Superior temporal gyrus (tissue), 1 donor: ENCODE measurements at regions not wholly inside any gene's neighbourhood (a gene's known extent, or its start where the extent isn't known, plus 50 kb on each side); places are given as distances from the start of the nearest gene placed in this dataset.

Experiments used
- DNase-seq: peaks from one replicate; pipeline ENCODE4 v3.0.0-alpha.2; 2016; ENCODE audit errors: extremely low spot score

DNA sequence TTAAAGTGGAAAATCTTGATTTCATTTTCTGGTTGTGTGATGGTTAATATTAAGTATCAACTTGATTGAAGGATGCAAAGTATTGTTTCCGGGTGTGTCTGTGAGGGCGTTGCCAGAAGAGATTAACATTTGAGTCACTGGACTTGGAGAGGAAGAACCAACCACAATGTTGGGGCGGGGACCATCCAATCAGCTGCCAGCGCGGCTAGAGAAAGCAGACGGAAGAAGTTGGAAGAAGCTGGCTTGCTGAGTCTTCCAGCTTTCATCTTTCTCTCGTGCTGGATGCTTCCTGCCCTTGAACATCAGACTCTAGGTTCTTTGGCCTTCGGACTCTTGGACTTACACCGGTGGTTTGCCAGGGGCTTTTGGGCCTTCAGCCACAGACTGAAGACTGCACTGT is 832.6 kb upstream of the TMPRSS15 start:
- DNase-seq = no peak

DNA sequence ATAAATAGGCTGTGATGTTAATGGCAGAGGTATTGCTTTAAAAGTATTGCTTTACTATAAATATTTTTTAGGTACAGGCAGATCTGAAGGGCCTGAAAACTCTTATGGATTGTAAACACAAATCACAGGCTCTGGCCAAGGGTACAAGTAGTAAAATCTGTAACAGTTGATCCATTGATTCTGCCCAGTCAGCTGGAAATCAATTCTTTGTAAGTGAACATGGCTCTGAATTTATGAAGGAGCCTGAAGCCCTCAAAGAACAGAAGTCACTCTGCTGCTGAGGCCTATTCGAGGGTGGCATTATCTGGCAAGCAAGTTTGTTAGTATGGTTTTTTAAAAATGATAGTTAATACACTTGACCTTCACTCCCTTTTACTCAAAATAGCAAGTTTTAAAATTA is 834.0 kb upstream of the TMPRSS15 start:
- DNase-seq = no peak

DNA sequence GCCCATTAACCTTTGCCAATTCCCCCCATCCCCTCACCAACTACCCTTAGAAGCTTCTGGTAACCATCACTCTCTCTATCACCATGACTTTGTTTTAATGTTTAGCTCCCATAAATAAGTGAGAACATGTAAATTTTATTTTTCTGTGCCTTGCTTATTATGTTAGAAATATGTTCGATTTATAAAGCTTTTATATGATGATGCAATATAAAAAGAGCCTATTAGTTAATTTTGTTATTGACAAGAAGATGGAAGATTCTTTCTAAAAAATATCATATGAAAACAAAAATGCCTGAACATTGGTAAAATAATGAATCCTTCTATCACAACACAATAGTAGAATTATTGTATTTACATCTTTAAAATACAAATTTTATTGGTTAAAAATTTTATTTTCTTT is 836.1 kb upstream of the TMPRSS15 start:
- DNase-seq = no peak

DNA sequence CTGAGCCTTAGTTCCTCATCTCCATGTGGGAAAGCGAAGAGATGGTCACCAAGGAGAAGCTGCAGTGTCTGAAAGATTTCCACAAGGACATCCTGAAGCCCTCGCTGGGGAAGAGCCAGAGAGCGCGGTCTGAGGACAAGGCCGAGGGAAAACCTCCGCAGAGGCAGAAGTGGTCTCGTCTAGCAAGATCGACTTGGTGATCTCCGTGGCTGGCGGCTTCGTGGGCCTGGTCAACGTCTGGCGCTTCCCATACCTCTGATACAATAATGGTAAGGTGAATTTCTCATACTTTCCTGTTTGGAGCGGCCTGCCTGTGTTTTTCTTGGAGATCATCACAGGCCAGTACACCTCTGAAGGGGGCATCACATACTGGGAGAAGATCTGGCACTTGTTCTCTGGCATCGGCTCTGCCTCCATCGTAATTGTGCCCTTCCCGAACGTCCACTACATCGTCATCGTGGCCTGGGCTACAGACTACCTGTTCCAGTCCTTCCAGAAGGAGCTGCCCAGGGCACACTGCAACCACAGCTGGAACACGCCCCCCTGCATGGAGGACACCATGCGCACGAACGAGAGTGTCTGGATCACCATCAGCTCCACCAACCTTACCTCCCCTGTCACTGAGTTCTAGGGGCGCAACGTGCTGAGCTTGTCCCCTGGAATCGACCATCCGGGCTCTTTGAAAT is 841.1 kb upstream of the TMPRSS15 start:
- DNase-seq = no peak

DNA sequence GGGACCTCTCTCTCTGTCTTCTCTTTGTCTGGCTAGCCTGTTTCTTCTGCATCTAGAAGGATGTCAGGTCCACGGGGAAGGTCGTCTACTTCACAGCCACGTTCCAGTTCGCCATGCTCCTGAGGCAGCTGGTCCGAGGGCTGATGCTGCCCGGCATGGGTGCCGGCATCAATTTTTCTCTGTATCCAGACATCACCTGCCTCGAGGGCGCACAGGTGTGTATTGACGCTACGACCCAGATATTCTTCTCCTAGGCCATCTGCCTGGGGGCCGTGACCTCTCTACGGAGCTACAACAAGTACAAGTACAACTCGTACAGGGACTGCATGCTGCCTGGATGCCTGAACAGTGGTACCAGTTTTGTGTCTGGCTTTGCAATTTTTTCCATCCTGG is 841.6 kb upstream of the TMPRSS15 start:
- no peak for DNase-seq

DNA sequence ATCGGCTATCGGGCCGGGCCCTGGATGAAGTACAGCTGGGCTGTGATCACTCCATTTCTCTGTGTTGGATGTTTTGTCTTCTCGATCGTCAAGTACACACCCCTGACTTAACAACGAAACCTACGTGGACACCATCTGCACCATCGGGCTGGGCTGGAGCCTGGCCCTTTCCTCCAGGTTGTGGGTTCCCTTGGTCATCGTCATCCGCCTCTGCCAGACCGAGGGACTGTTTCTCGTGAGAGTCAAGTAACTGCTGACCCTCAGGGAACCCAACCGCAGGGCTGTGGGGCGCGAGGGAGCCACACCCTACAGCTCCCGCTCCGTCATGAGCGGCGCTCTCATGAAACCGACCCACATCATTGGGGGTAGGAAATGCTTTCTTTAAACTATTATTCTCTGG is 842.4 kb upstream of the TMPRSS15 start:
- DNase-seq = no peak

DNA sequence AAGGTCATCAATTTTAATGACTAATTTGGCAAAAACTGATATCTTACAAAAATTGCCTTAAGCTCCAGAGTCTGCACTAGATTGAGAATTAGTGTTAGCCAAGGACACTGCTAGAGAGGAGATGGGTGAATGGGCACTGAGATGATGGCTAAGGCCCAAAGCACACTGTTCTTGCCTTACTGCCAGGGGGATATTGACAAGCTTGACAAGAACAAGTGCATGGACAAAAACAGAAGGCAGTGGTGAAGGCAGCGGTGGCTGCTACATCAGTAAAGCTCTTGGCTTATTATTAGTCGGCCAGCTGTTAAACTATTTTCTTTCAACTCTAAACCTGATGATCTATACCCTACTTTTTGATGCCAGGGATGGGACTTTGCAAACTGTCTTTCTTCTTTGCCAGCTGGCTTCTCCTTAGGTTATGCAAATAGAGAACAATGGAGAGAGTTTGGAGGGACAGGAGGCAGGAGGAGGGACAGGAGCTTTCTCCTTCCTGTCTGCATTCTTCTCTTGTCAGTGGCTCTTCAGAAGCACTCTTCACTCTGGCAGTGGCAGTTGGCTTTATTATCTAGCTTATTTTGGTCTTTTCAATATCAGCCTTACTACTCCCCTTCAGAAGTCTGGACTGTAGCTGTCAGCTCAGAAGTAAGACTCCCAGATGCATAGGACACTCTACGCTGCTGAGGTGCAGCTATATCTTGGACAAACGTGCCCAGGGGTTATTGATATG is 853.5 kb upstream of the TMPRSS15 start:
- no peak for DNase-seq

DNA sequence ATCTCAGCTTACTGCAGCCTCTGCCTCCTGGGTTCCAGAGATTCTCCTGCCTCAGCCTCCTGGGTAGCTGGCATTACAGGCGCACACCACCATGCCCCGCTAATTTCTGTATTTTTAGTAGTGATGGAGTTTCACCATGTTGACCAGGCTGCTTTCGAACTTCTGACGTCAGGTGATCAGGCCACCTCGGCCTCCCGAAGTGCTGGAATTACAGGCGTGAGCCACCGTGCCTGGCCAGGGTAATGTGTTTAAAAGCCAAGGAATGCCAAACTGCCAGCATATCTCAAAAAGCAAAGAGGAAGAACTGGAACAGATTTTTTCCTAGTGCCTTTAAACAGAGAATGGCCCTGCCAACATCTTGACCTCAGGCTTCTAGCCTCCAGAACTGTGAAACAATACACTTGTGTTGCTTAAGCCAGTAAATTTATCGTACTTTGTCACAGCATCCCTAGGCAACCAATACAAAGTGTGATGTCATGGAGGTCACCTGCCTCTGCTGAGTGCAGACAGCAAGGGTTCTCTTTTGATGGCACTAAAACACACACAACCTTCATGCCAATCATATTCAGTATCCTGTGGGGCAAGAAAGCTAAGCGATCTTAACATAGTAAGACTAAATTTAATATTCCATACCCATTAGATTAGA is 858.3 kb upstream of the TMPRSS15 start:
- DNase-seq = no peak

DNA sequence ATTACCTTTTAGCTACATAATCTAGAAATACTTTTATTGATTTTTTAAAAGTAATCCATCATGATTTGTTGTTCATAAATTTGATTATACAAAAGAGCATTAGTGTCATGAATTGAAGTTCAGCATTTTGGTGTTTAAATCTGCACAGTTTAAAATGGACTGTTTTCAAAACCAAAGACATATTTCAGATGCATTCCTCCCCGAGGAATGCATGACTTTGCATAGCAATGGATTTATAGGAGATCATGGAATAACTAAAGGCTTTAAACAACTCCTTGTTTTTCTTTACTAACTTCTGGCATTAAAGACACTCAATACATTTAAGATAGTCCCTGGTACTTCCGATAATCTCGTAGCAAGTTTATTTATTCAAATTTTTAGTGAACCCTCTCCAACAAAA is 863.1 kb upstream of the TMPRSS15 start:
- no peak for DNase-seq

DNA sequence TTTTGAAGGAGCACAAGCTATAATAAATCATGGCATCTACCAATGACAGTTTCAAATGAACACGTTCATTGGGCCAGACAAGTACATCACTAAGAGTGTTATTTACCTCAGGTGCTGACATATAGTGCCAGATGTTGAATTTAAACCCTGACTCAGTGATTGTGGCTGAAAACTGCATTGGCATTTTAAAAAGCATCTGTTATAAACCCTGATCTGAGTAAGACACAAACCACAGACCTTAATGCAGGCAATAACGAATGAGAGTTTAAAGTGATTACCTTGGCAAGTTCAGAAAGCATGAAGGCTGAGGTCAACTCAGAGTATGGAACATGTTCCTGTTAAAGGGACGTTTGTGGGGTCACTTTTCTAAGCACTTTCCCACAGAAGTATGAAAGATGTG is 865.1 kb upstream of the TMPRSS15 start:
- DNase-seq = no peak

DNA sequence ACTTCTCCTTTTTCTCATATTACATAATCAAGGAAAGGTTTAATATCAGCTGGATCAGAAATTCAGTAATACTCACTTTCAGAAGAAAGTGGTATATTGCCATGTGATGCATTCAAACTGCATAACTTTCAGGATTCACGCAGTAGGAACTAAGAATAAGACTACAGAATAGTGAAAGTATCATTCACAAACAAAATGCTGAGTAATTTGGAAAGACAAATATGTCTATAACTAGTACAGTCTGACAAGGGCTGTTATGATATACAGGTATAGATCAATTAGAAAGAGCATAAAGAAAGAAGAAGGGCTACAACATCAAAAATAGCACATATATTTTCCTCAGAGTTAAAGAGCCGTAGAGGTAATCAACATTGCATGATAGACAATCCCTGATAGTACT is 871.5 kb upstream of the TMPRSS15 start:
- DNase-seq = no peak

DNA sequence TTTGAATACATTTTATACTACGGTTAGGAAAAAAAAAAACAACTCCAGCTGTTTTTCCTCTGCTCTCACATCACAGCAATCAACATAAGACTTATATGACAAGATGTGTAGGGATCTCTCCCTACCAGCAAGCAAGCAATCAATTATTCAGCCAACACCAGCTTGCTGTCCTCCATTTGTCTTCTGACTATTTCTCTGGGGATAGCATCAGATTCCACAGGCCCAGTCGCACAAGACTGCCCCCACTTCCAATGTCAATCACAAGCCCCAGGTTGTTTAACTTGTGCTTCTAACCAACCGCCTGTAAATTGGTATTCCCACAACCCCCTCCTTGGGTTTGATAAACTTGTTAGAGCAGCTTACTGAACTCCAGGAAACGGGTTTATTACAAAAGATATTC is 873.1 kb upstream of the TMPRSS15 start:
- DNase-seq = no peak

DNA sequence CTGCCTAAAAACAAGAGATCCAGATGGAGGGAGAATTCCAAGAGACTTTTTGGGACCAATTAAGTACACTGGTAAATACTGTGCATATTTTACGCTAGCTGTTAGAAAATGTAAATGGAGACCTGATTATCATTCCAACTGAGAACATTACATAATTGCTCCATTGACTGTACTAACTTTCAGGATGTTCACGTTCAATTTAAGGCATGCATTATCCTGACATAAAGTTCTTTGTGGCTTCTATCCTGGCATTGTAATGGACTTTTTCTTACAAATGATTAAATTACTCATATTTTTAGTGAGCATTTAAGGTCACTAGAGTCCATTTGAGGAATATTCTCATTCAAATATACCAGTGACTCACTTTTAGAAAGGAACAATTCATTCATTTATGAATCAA is 883.3 kb upstream of the TMPRSS15 start:
- no peak for DNase-seq

DNA sequence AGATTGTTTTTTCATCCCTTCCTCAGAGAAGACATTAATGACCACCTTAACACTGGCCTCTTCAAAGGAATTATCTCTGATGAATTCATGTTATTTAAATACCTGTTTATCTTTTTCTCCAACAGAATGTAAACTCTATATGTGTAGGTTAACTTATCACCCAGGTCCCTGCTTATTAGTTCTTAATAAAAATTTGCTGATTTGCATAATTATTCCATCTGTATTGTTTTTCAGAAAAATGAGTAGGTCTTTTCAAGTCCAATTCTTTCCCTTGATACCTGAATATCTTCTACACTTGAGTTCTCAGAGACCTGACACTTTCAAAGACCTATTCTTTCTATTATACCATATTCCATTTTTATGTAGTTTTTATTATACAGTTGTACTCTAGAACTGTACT is 886.7 kb upstream of the TMPRSS15 start:
- no peak for DNase-seq

DNA sequence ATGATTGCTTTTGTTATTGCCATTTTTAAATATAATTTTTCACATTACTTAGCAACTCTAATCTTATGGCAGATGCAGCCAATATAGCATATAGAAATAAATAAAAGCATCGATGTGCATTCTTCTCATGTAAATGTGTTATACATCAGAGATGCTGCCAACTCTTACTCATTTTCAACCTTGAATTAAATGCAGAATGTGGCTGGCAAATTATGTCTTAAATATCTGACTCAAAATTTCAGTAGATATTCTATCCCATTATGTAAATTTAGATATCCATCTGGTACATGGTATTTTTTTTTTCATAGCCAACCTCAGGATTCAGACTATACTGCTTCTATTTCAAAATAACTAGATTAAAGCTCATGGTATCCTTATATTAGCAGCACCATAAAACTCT is 916.7 kb upstream of the TMPRSS15 start:
- peak; percentile 29 for DNase-seq

DNA sequence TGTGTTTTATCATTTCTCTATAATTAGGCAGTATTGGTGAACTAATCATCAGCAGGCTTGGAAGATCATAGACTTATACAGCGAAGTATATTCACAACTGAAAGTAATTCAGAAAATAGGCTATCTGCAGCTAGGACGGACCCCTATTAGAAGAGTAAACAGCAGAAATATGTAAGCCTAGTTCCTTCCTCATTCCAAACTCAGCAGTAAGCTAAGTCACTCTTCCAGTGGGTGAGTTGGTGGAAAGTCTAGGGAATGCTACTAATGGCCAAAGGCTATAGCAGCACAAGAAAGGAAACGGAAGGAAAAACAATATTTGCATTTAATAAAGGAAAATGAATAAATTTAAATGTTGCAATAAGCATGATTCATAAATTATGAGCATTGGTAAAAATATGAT is 918.1 kb upstream of the TMPRSS15 start:
- DNase-seq = no peak

DNA sequence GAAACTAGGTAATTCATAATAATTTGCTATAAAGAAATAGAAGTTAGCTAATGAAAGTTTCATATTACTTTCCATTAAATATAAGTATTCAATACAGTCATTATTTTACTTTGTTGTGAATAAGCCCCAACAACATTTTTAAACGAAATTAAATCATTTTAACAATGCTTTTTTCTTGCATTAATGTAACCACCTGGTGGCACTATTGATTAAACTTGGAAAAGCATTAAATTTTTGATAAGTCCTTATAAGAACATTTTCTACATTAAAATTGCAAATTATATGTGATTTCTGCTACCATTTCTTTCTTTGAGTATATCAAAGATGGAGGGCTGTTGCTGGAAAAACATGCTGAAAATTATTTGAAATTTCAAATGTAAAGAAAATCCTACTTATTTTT is 918.8 kb upstream of the TMPRSS15 start:
- DNase-seq = peak; percentile 78

DNA sequence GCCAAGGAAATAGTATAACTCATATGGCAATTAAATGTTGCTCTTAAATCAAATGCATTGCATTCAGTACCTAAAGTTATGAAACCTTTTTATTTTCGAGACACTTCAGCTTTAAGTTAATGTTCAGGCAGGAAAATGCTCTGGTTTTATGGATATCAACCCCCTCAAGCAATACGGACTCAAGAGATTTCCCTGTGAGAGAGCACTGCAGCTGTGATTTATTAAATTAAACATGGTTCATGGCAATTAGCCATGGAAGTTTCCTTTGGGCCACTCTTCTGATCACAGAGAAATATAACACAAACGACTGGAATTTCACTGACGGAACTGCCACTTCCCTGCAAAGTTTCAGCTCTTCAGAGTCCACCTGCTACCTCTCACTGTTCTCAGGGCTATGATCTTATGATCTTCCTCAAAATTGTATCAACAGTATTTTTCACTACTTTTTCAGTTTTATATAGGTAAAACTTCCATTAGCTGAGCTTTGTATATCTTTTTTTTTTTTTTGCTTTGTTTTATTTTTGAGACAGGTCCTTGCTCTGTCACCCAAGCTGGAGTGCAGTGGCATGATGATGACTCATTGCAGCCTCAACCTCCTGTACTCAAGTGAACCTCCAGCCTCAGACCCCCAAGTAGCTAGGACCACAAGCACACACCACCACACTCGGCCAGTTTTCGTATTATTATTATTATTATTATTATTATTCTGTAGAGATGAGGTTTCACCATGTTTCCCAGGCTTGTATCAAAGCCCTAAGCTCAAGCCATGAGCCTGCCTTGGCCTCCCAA is 923.1 kb upstream of the TMPRSS15 start:
- DNase-seq = no peak

DNA sequence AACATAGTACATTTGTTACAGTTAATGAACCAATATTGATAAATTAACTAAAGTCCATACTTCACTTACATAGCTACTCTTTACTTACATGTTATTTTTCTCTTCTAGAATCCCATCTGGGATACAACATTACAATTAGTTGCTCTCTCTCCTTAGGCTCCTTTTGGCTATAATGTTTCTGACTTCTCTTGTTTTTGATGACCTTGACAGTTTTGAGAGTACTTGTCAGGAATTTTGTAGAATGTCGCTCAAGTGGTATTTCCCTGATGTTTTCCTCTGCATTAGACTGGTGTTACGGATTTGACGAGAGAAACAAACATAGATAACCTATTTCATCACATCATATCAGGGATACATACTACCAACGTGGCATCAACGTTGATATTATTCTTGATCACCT is 925.4 kb upstream of the TMPRSS15 start:
- DNase-seq = no peak

DNA sequence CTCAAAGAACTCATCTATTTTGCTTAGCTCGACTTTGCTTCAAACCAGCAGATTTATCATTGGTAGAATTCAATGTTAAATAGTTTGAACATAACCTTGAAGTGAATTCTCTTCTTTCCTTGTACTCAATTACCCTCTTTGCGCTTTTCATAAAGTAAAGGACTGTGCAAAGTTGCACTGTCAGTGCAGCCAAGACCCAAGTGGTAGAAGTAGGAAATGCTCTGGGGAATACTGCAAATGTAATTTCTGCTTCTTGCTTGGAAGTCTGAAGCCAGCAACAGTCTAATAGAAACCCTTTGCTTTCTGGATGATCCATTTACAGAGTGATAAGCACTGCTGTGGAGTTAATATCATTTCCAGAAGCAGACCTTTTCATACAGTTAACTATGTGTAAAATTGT is 936.7 kb upstream of the TMPRSS15 start:
- no peak for DNase-seq

DNA sequence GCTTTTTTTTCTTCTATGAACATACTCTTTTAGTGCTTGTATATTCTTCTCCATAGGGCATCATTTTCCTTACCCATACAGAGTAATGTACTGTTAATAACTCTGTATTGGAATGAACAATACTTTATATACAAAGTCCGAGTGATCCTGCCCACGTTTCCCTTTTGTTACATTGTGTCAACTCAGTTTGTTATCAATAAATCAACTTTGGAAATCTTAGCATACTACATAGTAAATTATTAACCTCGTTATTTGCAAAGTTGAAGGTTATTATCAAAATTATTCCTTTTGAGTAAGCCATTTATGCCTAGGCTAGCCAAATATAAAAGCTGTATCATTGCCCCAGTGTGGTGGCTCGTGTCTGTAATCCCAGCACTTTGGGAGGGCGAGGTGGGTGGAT is 937.4 kb upstream of the TMPRSS15 start:
- no peak for DNase-seq

DNA sequence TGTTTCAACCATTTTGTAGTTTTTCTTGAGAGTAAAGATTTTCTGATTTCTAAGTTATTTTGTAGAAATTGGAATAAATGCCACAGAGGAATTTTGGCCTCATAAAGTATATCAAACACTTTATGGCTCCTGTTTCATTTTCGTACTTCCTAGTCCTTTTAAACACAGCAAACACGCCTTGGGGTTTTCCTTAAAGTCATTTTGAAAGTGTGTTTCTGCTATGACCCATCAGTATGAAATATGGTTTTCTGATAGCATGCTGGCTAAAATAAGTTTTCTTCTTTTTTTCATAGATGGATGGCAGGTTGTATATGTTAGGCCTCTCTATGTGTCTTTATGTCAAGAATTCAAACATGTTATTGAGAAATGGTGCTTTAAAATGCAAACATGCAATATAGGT is 940.1 kb upstream of the TMPRSS15 start:
- no peak for DNase-seq

DNA sequence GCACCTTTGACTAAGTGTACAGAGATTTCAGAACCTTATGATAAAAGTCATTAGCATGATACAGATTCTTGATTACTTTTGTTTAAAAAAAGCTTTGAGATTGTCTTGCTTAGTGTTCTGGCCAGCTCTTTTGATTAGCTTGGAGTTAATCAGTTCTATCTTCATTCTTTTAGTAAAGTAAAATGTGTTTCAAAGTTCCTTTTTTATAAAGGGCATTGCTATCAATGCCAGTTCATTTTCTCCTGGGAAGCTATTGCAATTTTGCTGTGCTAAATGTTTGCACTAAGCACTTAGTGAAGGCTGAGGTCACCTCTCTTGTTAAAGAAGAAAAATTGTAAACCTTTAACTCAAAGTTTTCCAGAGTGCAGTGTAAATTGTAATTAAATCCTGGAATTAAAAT is 946.7 kb upstream of the TMPRSS15 start:
- DNase-seq = no peak
